Fibroblast of pulmonary artery (primary cell): ENCODE measurements at regions not wholly inside any gene's neighbourhood (a gene's known extent, or its start where the extent isn't known, plus 50 kb on each side); places are given as distances from the start of the nearest gene placed in this dataset.

Experiments used
- DNase-seq: peaks from one replicate; pipeline ENCODE4 v3.0.0-alpha.2; 2010; ENCODE audit warnings: low read depth
- H3K4me3 ChIP-seq: replicated peaks from 2 replicates; pipeline ENCODE4 v1.5.1; 2011; ENCODE audit warnings: low read depth, mild to moderate bottlenecking, control low read depth, low read length, moderate library complexity
- CTCF ChIP-seq: IDR thresholded peaks from 2 replicates; pipeline ENCODE4 v1.5.1; 2011; ENCODE audit warnings: mild to moderate bottlenecking, control low read depth, low read length, inconsistent platforms; ENCODE audit errors: missing control alignments

GRCh38 chr17:51347851-51348584 is 87.7 kb downstream of the UTP18 start:
- no peak for DNase-seq
- TF ChIP-seq CTCF: no peak

GRCh38 chr17:51351080-51351479 is 90.7 kb downstream of the UTP18 start:
- TF ChIP-seq CTCF: no peak
- no peak for DNase-seq
- no peak overlapping the region for H3K4me3 ChIP-seq

More at GRCh38 chr17:51347851-51348584, 87.7 kb downstream of the UTP18 start:
- H3K4me3 ChIP-seq: no peak overlapping the region

GRCh38 chr17:51351890-51352289 is 91.5 kb downstream of the UTP18 start:
- H3K4me3 ChIP-seq: no peak overlapping the region
- peak; percentile 51 for DNase-seq
- no peak for TF ChIP-seq CTCF

- TF ChIP-seq CTCF: no peak
- DNase-seq: no peak
- no peak overlapping the region for H3K4me3 ChIP-seq
Measured at GRCh38 chr17:51352798-51353197, 92.5 kb downstream of the UTP18 start.

- no peak for DNase-seq
- no peak overlapping the region for H3K4me3 ChIP-seq
- TF ChIP-seq CTCF: no peak
Measured at GRCh38 chr17:51353296-51353695, 93.0 kb downstream of the UTP18 start.

GRCh38 chr17:51354936-51355335 is 94.6 kb downstream of the UTP18 start:
- DNase-seq: no peak
- TF ChIP-seq CTCF: no peak
- no peak overlapping the region for H3K4me3 ChIP-seq
